ENCODE measurements at regions not wholly inside any gene's neighbourhood (a gene's known extent, or its start where the extent isn't known, plus 50 kb on each side); places are given as distances from the start of the nearest gene placed in this dataset.

DNA sequence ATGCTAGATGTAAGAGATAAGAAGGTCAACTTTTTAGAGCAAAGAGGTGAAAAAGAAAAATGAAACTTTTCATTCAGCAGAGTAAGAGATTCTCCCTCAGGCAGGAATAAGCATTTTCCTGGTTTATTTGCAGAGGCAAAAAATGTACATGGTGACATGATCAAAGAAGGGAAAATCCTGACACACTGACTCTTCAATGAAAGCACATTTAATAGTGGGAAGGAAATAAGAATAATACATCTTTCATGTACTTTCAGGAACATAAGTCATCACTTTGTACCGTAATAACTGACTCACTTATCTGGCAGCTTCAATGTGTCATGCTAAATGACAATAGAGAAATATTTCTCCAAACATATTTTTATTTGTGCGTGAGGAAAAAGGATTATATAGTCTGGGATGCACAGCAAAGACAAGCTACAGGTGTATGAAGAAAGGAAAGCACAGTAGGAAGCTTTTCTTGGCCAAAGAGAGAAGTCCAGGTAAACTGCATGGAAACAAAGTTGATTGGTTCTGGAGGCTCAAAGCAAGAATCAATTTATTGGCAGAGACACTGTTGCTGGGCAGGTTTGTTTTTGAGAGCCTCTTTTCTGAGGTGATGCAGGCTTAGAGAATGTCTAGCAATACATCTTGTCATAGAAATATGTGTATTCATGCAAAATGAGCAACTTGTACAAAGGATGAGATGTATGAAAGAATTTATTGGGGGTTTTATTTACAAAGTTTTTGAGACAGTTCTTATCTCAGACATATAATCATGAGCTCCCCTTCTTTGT lies 1409.0 kb downstream of the PLA2G4A start:
- no peak for DNase-seq

DNA sequence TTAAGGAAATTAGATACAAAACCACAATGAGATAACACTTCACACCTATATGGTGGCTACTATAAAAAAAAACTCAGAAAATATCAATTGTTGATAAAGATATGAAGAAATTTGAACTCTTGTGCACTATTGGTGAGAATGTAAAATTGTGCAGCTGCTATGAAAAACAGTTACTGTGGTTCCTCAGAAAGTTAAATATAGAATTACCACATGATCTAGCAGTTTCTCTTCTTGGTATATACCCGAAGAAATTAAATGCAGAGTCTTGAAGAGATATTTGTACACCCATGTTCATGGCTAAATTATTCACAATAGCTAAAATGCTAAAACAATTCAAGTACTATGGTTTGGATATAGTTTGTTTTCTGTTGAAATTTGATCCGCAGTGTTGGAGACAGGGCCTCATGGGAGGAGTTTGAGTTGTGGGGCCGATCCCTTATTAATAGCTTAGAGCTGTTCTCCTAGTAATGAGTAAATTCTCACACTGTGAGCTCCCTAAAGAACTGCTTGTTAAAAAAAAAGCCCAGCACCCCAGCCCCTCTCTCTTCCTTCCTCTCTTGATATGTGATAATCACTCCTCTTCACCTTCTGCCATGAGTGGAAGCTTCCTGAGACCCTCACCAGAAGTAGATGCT lies 1412.1 kb downstream of the PLA2G4A start:
- DNase-seq = no peak

DNA sequence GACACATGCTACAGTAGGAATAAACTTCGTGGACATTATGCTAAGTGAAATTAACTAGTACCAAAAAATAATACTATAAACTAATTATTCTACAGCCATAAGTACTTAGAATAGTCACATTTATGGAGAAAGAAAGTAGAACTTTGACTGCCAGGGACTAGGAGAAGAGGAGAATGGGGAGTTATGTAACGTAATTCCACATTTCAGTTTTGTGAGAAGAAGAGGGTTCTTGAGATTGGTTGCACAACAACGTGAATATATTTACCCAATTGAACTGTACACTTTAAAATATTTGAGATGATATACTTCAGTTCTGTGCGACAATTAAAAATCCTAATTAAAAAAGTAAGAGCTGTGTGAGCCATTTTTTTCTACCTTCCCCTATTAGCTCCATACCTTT lies 1412.9 kb downstream of the PLA2G4A start:
- no peak for DNase-seq

DNA sequence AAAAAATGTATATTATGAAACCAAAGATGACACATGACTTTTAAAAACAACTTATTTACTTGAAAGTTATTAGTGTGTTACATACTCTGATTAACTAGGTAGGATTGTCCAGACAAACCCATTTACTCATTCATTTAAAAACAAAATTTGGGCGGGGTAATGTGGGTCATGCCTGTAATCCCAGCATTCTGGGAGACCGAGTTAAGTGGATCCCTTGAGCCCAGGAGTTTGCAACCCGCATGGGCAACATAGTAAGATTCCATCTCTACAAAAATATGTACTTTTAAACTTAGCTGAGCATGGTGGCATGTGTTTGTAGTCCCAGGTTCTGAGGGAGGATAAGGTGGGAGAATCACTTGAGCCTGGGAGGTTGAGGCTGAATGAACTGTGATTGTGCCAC lies 1414.7 kb downstream of the PLA2G4A start:
- DNase-seq = no peak

DNA sequence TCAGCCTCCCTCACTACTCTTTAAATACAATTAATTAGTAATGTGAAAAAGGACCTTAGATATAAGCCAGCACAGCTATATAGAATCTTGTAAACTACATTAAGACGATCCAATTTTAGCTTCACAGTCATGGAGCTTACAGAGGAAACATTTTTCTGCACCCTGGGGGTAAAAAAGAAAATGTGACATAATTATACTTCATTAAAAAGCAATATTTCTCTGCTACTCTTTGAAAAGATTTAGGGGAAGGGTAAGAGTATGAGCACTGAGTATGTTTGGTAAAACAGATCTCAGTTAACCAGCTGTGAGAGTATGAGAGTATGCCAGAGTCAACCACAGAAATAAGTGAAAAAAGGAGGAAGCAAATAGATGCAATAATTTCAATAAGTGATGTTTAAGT lies 1415.9 kb downstream of the PLA2G4A start:
- DNase-seq = no peak

DNA sequence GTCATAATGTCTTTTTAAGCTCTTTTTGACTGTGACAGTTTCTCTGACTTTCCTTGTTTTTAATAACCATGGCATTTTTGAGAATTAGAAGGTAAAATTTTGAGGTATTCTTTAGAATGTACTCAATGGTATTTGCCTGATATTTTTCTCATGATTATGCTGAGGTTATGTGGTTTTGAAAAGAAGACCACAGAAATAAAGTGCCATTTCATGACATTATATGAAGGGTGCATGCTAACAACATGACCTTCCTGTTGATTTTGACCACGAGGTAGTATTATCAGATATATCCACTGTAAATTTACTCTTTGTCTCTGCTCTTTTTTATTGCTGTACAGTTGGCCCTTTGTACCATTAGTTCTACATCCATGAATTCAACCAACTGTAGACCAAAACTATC lies 1418.5 kb downstream of the PLA2G4A start:
- no peak for DNase-seq

DNA sequence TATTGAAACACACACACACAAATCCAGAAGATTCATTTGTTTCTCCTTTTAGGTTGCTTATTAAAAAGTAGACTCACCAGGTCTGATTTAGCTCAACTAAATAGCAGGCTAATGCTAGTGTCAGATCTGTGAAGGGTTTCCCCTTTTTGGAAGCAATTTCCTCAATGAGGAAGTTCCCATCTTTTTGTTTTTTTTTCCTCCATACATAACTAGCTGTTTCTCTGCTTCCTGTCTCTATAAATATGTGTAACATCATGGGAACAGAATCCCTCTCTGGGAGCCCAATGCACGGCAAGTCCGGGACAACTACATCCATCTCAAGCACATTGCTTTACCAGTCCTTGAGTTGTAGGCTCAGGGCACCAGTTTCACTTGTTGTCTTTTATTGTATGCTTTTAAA lies 1421.1 kb downstream of the PLA2G4A start:
- no peak for DNase-seq

DNA sequence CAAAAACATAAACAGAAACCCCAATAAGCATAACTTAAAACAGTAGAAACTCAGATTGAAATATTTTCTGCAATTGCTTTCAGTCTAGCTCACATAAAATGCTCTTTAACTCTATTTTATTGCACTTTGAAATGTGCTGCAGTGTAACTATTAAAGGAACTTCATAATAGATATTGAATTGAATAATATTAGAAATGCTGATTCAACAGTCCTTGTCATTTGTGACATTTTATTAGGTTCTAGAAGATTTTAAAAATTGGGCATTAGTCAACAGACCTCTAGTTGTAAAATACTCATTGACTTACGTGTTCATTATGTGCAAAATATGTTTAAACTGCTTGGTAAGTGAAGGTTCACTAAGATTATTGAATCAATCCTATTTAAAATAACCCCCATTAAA lies 1422.3 kb downstream of the PLA2G4A start:
- DNase-seq = no peak

DNA sequence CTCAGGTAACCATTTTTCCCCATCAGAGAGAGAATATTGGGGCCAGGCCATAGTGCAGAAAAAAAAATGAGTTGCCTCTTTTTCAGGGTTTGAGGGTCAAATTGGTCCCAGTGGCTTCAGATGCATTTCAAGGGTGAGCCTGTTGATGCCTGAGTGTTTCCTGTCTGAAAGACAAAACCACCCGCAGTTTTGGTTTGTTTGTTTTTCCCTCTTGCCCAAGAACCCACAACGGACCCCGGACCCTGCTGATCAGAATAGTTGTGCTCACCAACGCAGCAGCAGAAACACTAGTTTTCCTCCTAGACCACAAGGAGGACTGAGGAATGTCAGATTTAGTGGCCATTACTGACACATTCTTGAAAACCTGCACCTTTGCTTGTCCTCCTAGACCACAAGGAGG lies 1433.1 kb downstream of the PLA2G4A start:
- DNase-seq = no peak

DNA sequence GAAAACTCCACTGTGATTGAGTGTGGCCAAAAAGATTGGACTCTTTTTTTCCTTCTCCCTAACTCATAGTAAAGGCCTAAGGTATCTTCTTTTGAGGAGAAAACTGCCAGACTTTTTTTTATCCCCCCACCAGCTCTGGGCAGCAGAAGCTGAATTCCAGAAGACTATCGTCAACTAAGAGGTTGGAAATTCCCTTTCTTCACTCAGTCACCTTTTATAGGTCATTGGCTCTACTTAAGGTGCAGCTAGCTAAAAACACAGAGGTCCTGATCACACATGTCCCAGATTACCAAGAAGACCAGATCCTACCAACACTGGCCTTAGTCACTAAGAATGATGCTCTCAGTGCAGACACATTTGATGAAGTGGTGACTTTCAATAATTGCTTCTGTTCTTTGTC lies 1441.2 kb downstream of the PLA2G4A start:
- no peak for DNase-seq

DNA sequence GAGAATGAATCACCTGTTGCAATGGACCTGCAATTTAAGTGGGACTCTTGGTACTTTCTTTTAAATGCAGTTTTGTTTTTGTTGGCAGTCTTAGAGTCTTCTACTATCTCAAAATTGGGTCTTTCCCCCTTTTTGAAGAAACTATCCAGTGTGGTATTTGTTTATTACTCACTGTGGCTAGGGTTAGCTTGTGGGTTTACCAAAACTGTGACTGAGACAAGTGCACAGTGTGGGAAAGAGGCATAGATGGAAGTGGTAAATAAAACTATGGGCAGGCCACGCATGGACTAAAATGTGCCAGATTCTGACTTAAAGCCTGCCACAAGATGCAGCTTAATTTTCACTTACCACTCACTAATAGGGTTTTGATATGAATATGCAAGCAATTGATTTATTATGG lies 1441.7 kb downstream of the PLA2G4A start:
- no peak for DNase-seq

DNA sequence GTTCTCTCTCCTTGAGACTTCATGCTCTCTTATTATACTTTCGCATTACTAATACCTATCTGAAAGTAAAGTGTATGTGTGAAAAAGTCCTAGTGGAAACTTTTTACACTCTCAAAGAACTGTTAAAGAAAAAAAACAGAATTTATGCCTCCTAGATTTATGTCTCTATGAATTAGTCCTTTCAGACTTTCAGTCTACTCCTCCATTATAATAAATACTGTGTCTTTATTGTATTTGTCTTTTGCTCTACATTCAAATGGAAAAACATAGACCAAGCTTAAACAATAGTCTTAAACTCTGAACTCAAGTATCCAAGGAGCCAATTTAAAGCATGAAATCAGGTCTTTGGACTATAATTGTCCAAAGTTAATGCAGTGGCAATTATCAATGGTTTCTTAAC lies 1449.0 kb downstream of the PLA2G4A start:
- DNase-seq = no peak

DNA sequence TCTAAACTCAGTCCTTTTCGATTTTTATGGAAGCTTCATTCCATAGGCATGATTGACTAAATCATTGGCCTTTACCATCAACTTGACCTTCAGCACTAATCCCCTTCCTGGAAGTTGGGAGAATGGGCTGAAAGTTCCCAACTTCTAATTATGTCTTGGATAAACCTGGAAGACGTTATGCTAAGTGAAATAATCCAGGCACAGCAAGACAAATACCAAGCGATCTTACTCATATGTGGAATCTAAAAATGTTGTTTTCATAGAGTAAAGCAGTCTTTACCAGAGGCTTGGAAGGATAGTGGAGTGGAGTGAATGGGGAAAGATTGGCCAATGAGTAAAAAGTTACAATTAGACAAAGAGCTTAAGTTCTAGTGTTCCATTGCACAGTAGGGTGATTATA lies 1453.2 kb downstream of the PLA2G4A start:
- DNase-seq = no peak

DNA sequence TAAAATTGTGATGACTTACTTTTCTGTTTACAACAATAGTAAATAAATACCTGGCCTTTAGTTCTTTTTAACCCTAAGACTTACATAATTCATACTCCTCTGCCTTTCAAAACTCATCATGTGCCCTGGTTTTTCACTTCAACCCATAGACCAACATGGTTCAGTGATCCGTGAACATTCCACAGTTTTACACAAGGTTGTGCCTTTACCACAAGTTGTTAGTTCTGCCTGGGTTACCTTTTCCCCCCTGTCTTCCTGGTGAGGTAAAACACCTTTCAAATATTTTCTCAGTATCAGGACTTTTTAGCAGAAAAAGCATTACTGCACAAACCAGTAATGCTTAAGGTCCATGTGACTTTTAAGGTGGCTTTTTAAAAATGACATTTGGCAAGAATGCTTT lies 1466.4 kb downstream of the PLA2G4A start:
- no peak for DNase-seq

DNA sequence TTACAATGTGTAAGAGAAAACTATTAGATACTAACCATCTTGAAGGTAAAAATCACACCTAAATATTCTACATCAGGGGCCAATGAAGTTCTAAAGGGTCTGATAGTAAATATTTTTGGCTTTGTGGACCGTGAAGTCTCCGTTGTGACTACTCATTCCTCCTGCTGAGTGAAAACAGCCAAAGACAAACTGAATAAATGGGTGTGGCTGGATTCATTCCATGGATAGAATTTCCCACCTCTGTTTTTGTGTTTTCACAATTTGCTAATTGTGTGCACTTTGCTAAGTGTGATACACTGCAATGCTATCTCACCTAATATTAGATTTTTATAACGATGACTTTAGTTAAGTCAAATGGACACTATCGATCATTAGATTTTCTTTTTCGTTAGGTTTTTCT lies 1474.0 kb downstream of the PLA2G4A start:
- no peak for DNase-seq

DNA sequence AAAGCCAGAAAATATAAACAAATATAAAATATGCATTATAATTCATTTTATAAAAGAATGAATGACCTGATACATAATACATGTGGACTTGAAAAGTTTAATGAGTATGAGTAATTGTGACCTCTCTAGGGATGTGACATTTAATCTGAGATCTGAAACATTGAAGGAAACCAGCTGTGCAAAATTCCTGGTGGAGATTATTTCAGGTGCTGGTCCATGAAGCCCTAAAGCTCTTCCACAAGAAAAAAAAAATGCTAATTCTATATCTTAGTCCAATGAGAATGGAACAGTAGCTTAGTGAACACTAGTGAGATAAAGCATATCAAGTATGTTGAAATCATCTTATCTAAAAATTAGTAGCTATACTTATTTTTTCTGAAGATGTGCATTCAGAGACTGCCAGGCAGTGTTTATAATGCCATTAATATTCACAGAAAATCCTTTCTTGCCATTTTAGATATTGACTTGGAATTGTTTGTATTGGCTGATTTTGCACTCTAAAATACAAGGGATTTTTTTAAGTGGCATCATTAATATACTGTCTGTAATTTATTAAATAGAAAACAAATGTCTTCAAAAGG lies 1485.9 kb downstream of the PLA2G4A start:
- DNase-seq = no peak

DNA sequence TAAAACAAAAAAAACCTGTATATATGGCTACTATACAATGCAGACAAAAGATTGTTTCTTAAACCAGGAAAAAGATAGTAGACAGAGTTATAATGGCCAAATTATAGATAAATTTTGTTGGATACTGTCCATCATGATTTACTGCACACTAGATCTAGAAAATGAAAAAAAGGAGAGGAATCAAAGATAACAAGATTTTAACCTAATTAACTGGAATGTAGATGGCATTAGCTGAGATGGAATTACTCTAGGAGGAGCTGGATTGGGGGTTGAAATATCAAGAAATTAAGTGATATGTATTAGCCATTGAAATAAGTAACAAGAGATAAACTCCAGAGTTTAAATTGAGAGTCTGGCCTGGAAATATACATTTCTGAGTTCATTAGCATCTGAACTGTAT lies 1489.1 kb downstream of the PLA2G4A start:
- no peak for DNase-seq

DNA sequence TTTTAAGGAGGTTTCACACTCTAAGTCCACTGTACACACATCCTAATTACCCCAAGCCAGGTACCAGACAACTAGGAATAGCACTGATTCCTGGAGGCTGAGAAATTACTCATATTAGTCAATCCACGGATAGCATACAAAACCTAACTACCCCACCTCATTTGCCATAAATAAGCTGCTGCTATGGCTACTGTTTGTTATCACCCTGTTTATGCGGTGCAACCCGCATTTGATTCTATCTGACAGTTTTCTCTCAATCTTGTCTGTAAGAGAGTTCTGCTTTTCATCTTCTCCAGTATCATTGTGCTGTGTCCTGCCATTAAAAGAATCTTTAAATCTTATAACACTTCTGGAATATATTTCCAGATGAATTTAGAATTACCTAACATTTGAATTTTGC lies 1496.5 kb downstream of the PLA2G4A start:
- no peak for DNase-seq

DNA sequence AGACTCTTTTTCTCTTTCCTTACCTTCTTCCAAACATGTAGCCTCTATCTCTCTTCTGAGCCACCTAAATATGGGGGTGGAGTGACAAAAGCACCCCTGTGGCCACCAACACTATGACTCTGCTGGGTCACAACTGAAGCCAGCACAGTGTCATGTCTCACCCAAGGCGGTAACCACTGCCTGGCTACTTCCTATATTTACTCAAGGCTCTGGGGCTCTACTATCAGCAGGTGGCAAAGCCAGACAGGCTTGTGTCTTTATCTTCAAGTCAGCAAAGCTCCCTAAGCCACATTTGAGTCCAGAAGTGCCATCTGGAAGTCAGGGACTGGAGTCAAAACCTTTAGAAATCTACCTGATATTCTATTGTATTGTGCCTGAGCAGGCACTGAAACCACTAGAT lies 1515.2 kb downstream of the PLA2G4A start:
- no peak for DNase-seq

DNA sequence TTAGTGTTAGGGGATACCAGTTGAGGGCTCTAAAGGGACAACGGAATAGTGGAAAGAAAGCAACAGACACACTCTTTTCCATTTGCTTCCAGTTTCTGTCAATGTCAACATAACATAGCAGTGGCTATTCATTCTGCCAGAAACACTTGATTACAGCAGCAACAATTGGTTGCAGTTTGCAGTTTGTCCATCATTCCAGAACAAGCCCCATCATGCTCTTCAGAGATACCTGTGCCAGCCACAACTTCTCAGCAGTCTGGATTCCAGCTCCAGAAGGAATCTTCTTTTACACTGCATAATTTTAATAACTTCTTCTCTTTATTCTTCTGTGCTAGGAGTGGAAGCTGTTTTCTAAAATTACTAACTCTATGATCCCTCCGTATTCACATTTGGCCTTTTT lies 1521.4 kb downstream of the PLA2G4A start:
- no peak for DNase-seq

DNA sequence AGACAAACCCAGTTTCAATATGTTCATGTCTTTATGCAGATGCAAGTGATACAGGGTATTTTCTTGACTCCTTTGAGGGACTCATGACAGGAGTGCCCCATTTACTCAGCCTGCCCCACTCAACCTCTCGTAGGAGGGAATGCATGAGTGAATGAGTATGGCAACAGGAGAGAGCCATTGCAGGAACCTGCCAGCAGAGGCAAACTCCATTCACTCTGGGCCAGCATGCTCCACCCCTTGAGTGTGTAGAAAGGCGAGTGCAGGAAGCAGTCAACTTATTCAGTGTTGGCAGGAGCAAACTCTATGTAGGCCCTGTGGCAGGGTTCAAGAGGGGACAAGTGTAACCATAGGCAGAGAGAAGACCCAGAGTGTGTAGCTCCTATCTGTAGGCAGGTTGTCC lies 1526.3 kb downstream of the PLA2G4A start:
- DNase-seq = no peak

DNA sequence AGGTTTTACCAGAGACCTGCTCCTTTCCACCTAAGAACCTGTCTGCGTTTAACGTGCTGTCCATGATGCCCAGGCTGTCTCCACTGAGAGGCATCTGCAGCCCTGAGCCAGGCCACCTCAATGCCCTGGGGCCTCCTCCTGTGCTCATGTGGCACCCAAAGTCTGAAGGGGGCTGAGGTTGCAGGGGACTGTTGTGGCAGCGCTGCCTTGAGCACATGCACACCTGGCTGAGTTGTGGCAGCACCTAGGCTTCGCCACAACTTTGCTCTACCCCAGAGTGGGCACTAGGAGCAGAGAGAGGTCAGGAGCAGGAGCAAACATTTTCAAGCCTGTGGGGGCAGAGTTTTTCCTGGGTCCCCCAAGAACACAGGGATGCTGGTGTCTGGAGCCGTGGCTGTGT lies 1527.1 kb downstream of the PLA2G4A start:
- no peak for DNase-seq

DNA sequence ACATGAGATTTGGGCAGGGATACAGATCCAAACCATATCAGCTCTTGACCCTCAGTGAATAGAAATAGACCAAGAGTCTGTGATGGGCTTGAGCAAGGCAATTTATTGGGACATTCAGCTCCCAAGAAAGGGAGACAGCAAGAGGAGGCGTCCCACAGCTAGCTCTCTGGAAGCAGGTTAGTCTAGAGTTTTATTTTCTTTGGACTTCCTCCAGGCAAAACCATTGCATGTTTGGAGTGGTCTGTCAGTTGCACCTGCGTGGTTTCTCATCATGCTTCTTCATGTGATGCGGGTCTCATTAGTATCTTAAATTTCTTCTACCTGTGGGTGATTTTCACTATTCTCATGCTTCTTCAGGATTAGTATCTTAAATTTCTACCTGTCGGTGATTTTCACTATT lies 1530.6 kb downstream of the PLA2G4A start:
- DNase-seq = no peak

DNA sequence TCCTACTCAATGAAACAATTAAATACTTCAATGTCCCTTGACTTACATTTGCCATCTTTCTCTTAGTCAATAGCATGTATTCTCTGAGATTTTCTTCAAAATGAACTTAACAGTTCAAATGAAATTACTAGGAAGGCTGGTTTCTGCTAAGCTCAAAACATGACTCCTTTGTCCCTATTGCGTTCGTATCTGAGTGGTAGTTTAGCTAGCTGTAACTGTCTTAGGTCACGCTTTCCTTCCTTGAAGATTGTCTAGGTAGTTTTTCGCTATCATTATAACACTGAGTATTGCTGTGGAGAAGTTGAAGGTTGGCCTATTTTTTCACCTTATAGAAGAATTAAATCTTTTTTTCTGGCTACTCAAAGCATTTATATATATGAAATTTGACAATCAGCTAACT lies 1535.2 kb downstream of the PLA2G4A start:
- DNase-seq = no peak
